ENCODE measurements at regions not wholly inside any gene's neighbourhood (a gene's known extent, or its start where the extent isn't known, plus 50 kb on each side); places are given as distances from the start of the nearest gene placed in this dataset.

DNA sequence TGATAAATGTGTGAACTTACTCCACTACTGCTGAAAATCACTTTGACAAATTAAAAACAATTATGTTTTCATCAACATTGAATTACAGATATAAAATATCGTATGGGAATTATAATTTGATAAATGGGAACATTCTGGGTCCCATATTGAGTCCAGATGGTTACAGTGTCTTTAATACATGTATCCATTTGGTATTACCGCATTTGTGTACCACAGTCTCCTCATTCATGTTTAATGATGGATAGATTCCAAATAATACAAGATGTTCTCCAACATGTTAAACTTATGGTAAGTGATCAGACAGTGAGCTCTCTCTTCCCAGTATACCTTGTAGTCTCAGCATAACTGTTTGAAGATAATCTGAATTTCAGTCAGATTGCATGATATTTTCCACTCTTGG is 1706.8 kb upstream of the PCDH7 start:
- TF ChIP-seq CTCF (IDR thresholded peaks at IDR 0.05), result no peak
- TF ChIP-seq FOXJ3 (CRISPR knock-in tag; IDR thresholded peaks at IDR 0.05), result no peak
- TF ChIP-seq POLR2AphosphoS5 (IDR thresholded peaks at IDR 0.05; ENCODE audit: low read depth, low read length), result no peak
- TF ChIP-seq, protein P1, sequence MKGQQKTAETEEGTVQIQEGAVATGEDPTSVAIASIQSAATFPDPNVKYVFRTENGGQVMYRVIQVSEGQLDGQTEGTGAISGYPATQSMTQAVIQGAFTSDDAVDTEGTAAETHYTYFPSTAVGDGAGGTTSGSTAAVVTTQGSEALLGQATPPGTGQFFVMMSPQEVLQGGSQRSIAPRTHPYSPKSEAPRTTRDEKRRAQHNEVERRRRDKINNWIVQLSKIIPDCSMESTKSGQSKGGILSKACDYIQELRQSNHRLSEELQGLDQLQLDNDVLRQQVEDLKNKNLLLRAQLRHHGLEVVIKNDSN (IDR thresholded peaks at IDR 0.05; ENCODE audit: borderline replicate concordance, low read depth), result no peak
- TF ChIP-seq TCF12 (IDR thresholded peaks at IDR 0.05), result no peak
- TF ChIP-seq ELF1 (IDR thresholded peaks at IDR 0.05), result no peak
- no peak for TF ChIP-seq GATA2 (CRISPR knock-in tag; IDR thresholded peaks at IDR 0.05)
- TF ChIP-seq JUND (IDR thresholded peaks at IDR 0.05), result no peak
- TF ChIP-seq CHD2 (IDR thresholded peaks at IDR 0.05; ENCODE audit: low read length, partially characterized antibody), result no peak
- TF ChIP-seq TAF1 (IDR thresholded peaks at IDR 0.05; ENCODE audit: borderline replicate concordance, low read depth, low read length), result no peak

All from SK-N-SH (cell line).